Lower leg skin (tissue), 4 donors: ENCODE measurements at regions not wholly inside any gene's neighbourhood (a gene's known extent, or its start where the extent isn't known, plus 50 kb on each side); places are given as distances from the start of the nearest gene placed in this dataset.

Experiments
- DNase-seq, 2 donors: peaks; one replicate each; pipeline ENCODE4 v3.0.0-alpha.2; 2019; ENCODE audit warnings: low spot score in 2 of 2
- H3K4me3 ChIP-seq: fragments of 200-600 bp; sonication (generic); 2 replicates; pipeline ENCODE4 v1.5.1; 2017; ENCODE audit warnings: mild to moderate bottlenecking, low read depth; ENCODE audit not compliant: poor library complexity, severe bottlenecking
- POLR2A ChIP-seq, 2 donors: fragments of 450-650 bp; IDR thresholded peaks; one replicate each; pipeline ENCODE4 v1.6.1; 2016 to 2017; ENCODE audit warnings: antibody characterized with exemption in 2 of 2, mild to moderate bottlenecking in 1 of 2, moderate library complexity in 1 of 2
- WGBS, 2 donors: methylation state at CpG; one replicate each; pipeline ENCODE4 v1.1.5; 2018; 5-methylcytosine and 5-hydroxymethylcytosine counted together
- intact Hi-C: fragments of 100-400 bp; cut with DNase I; formaldehyde crosslinking; loops from one replicate; pipeline ENCODE4 v1.15.0; 2023; ENCODE audit warnings: low total_unique reads
- TF ChIP-seq, protein P1 (sequence below), 3 donors: fragments of 450-650 bp; IDR thresholded peaks; one replicate each; pipeline ENCODE4 v1.5.1; 2016; ENCODE audit warnings: antibody characterized with exemption in 3 of 3, mild to moderate bottlenecking in 3 of 3, moderate library complexity in 2 of 3

DNA sequence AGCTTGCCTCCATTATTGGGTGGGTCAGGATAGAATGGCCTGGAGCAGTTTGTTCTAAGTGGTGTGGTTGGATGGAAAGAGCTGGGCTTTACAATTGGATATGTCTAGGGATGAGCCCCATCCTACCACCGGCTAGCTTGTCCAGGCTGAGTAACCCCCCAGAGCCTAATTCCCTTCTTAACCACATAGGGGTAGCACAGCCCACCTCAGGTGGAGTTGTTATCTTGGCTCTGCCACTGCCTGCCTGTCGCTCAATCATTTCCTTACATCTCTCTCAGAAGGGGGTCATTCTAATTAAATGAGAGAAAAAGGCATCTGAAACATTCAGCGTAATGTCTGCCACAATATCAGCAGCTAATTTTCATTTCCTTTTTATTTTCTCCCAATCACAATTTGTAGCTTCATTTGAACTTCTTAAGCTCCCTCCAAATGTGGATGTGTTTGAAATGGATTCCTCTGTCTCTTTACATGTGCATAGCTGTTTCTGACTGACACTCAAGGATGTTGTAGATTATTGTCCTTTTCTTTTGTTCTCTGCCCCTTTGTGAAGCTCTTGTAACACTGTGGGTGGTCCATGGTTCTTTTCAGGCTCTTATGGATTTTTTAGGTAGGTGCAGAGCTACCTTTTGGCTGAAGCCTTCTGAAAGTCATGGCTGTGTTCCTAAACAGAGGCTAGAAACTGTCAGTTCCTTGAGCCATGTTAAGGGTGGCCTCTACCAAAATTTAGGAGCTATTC, 383.1 kb upstream of the KLF4 start:
- intact Hi-C loops: no loop called here
- WGBS, 2 donors: 89 to 95% methylated on average over 3 of the region's 3 CpGs
- DNase-seq: no peak
- no peak overlapping the region for H3K4me3 ChIP-seq
- TF ChIP-seq, protein P1, sequence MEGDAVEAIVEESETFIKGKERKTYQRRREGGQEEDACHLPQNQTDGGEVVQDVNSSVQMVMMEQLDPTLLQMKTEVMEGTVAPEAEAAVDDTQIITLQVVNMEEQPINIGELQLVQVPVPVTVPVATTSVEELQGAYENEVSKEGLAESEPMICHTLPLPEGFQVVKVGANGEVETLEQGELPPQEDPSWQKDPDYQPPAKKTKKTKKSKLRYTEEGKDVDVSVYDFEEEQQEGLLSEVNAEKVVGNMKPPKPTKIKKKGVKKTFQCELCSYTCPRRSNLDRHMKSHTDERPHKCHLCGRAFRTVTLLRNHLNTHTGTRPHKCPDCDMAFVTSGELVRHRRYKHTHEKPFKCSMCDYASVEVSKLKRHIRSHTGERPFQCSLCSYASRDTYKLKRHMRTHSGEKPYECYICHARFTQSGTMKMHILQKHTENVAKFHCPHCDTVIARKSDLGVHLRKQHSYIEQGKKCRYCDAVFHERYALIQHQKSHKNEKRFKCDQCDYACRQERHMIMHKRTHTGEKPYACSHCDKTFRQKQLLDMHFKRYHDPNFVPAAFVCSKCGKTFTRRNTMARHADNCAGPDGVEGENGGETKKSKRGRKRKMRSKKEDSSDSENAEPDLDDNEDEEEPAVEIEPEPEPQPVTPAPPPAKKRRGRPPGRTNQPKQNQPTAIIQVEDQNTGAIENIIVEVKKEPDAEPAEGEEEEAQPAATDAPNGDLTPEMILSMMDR (IDR thresholded peaks at IDR 0.05): no peak
- TF ChIP-seq POLR2A (IDR thresholded peaks at IDR 0.05): no peak

DNA sequence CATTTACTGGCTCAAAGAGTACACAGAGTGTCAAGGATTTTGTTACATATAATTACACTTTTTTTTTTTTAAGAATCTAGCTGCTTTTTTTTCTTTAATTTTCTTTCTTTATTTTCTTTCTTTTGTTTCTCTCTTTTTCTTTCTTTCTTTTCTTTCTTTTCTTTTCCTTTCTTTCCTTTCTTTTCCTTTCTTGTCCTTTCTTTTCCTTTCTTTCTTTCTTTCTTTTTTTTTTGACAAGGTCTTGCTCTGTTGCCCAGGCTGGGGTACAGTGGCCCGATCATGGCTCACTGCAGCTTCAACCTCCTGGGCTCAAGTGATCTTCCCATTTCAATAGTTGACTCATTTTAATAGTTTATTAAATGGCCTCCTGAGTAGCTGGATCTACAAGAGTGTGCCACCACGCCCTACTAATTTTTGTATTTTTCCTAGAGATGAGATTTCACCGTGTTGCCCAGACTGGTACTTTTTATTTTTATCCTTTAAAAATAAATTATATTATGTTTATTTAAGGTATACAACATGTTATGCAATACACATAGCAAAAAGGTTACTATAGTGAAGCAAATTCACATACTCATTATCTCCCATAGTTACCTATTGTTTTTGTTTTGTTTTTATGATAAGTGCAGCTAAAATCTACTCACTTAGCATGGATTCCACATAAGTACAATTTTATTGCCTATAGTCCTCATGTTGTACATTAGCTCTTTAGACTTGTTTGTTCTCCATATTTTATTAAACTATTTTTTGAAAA, 381.5 kb upstream of the KLF4 start:
- no peak for TF ChIP-seq POLR2A (IDR thresholded peaks at IDR 0.05)
- TF ChIP-seq, protein P1 (IDR thresholded peaks at IDR 0.05): no peak
- no peak for DNase-seq
- intact Hi-C loops: no loop called here
- WGBS, 2 donors: 63 to 66% methylated on average over 3 of the region's 3 CpGs
- no peak overlapping the region for H3K4me3 ChIP-seq

DNA sequence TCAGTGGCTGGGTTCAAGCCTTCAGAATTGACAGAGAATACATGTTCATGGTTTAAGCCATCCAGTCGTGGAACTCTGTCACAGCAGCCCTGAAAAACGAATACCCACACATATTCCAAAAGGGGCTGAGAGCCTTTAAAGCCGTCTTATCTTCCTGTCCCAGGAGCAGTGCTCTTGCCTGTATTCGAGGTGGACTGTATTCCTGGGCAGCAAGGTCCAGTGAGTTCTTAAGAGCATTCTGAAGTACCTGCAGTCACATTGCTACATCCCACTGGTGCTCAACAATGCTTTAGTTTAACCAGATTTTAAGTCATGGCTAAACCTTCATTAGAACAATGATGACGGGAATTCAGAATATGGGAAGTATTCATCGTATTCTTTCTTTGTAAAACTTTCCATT, 380.7 kb upstream of the KLF4 start:
- TF ChIP-seq POLR2A (IDR thresholded peaks at IDR 0.05): no peak
- TF ChIP-seq, protein P1 (IDR thresholded peaks at IDR 0.05): no peak
- no peak overlapping the region for H3K4me3 ChIP-seq
- intact Hi-C loops: no loop called here
- 83 to 85% methylated on average over 6 of the region's 6 CpGs for WGBS, 2 donors
- no peak for DNase-seq

DNA sequence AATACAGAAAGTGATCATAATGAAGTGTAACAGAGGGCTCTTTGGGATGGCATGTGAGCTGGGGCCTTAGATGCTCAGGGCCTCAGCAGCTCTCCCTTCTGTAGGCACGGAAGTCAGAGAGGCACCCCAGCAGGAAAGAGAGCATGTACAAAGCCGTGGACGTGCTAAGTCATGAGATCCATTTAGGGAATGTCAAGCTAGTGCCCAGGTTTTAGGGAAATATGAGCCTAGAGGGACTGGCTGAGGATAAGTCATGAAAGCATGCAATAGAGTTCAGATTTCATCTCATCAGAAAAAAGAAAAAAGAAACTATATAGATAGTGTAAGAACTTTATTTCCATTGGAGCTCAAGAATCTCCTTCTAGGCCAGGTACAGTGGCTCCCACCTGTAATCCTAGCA, 379.5 kb upstream of the KLF4 start:
- no peak for DNase-seq
- intact Hi-C loops: no loop called here
- 85 to 91% methylated on average over 3 of the region's 3 CpGs for WGBS, 2 donors
- H3K4me3 ChIP-seq: no peak overlapping the region
- TF ChIP-seq POLR2A (IDR thresholded peaks at IDR 0.05): no peak
- TF ChIP-seq, protein P1 (IDR thresholded peaks at IDR 0.05): no peak

DNA sequence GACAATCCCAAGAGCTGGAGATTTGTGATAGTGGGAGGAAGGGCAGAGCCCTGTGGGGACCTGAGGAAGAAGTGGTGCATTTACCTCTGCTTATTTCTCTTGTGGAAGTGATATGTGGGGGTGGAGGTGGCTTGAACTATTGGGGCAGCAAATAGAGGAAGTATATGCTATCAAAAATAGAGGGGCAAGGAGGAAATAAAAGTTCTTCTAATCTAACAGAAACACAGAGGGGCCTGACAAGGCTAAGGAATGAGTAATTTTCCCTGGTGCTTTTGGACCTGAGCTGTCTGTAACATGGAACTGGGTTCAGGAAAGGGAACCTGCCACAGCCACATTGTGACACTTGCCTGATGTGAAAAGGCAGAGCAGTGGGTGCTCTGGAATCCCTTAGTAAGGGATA, 378.6 kb upstream of the KLF4 start:
- intact Hi-C loops: no loop called here
- no peak overlapping the region for H3K4me3 ChIP-seq
- TF ChIP-seq, protein P1 (IDR thresholded peaks at IDR 0.05): no peak
- TF ChIP-seq POLR2A (IDR thresholded peaks at IDR 0.05): no peak
- no peak for DNase-seq
